ENCODE measurements at regions not wholly inside any gene's neighbourhood (a gene's known extent, or its start where the extent isn't known, plus 50 kb on each side); places are given as distances from the start of the nearest gene placed in this dataset.

DNA sequence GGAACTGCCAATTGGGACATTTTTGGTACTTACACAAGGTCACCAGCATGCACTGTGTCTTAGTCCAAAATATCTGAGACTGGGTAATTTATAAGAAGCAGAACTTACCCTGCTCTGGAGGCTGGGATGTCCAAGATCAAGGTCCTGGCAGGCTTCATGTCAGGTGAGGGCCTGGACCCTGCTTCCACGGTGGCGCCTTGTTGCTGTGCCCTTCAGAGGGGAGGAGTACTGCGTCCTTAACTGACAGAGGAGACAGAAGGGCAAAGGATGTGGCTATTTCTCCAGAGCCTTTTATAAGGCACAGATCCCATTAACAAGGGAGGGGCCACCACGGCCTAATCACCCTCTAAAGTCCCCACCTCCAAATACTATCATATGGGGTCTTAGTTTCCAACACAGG is 178.9 kb downstream of the C16orf95 start:
- Histone ChIP-seq H3K4me3 (ENCODE audit: low read depth, low read length) (no peak overlapping the region), H3K9me3 (ENCODE audit: control insufficient read depth, insufficient read depth, low read depth, low read length) (no peaks in the 10 kb centered on the region), H3K36me3 (ENCODE audit: control insufficient read depth in 2 of 2, insufficient read depth in 1 of 2, low read length in 2 of 2) (no peaks in the 10 kb centered on the region), H3K27ac (ENCODE audit: extremely low read depth, low read depth, low read length) (no peak overlapping the region), H3K4me1 (ENCODE audit: control insufficient read depth, insufficient read depth, low read length) (no peaks in the 10 kb centered on the region)
- TF ChIP-seq ZNF366 (tag by site-specific recombination; conservative IDR thresholded peaks at IDR 0.05) (no peak), OVOL3 (tag by site-specific recombination; IDR thresholded peaks at IDR 0.05) (no peak), ZNF670 (tag by site-specific recombination; IDR thresholded peaks at IDR 0.05; ENCODE audit: low read depth) (no peak), ZNF202 (tag by site-specific recombination; IDR thresholded peaks at IDR 0.05; ENCODE audit: borderline replicate concordance) (no peak), ZNF394 (tag by site-specific recombination; IDR thresholded peaks at IDR 0.05; ENCODE audit: borderline replicate concordance) (no peak), ZNF548 (tag by site-specific recombination; IDR thresholded peaks at IDR 0.05) (no peak), SCRT1 (tag by site-specific recombination; IDR thresholded peaks at IDR 0.05; ENCODE audit: borderline replicate concordance) (no peak), ZNF391 (tag by site-specific recombination; IDR thresholded peaks at IDR 0.05; ENCODE audit: borderline replicate concordance, low read depth) (no peak), ZNF701 (tag by site-specific recombination; IDR thresholded peaks at IDR 0.05) (no peak), ZNF211 (tag by site-specific recombination; IDR thresholded peaks at IDR 0.05; ENCODE audit: low read depth) (no peak), ZNF266 (tag by site-specific recombination; IDR thresholded peaks at IDR 0.05; ENCODE audit: low read depth) (no peak), ZNF24 (tag by site-specific recombination; IDR thresholded peaks at IDR 0.05) (no peak), ZNF248 (tag by site-specific recombination; IDR thresholded peaks at IDR 0.05) (no peak)
- TF ChIP-seq, protein P1, sequence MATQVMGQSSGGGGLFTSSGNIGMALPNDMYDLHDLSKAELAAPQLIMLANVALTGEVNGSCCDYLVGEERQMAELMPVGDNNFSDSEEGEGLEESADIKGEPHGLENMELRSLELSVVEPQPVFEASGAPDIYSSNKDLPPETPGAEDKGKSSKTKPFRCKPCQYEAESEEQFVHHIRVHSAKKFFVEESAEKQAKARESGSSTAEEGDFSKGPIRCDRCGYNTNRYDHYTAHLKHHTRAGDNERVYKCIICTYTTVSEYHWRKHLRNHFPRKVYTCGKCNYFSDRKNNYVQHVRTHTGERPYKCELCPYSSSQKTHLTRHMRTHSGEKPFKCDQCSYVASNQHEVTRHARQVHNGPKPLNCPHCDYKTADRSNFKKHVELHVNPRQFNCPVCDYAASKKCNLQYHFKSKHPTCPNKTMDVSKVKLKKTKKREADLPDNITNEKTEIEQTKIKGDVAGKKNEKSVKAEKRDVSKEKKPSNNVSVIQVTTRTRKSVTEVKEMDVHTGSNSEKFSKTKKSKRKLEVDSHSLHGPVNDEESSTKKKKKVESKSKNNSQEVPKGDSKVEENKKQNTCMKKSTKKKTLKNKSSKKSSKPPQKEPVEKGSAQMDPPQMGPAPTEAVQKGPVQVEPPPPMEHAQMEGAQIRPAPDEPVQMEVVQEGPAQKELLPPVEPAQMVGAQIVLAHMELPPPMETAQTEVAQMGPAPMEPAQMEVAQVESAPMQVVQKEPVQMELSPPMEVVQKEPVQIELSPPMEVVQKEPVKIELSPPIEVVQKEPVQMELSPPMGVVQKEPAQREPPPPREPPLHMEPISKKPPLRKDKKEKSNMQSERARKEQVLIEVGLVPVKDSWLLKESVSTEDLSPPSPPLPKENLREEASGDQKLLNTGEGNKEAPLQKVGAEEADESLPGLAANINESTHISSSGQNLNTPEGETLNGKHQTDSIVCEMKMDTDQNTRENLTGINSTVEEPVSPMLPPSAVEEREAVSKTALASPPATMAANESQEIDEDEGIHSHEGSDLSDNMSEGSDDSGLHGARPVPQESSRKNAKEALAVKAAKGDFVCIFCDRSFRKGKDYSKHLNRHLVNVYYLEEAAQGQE (tag by site-specific recombination; IDR thresholded peaks at IDR 0.05): no peak
- TF ChIP-seq, protein P2, sequence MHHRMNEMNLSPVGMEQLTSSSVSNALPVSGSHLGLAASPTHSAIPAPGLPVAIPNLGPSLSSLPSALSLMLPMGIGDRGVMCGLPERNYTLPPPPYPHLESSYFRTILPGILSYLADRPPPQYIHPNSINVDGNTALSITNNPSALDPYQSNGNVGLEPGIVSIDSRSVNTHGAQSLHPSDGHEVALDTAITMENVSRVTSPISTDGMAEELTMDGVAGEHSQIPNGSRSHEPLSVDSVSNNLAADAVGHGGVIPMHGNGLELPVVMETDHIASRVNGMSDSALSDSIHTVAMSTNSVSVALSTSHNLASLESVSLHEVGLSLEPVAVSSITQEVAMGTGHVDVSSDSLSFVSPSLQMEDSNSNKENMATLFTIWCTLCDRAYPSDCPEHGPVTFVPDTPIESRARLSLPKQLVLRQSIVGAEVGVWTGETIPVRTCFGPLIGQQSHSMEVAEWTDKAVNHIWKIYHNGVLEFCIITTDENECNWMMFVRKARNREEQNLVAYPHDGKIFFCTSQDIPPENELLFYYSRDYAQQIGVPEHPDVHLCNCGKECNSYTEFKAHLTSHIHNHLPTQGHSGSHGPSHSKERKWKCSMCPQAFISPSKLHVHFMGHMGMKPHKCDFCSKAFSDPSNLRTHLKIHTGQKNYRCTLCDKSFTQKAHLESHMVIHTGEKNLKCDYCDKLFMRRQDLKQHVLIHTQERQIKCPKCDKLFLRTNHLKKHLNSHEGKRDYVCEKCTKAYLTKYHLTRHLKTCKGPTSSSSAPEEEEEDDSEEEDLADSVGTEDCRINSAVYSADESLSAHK (tag by site-specific recombination; IDR thresholded peaks at IDR 0.05): no peak
- TF ChIP-seq, protein P3, sequence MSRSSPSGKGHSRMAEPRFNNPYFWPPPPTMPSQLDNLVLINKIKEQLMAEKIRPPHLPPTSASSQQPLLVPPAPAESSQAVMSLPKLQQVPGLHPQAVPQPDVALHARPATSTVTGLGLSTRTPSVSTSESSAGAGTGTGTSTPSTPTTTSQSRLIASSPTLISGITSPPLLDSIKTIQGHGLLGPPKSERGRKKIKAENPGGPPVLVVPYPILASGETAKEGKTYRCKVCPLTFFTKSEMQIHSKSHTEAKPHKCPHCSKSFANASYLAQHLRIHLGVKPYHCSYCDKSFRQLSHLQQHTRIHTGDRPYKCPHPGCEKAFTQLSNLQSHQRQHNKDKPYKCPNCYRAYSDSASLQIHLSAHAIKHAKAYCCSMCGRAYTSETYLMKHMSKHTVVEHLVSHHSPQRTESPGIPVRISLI (tag by site-specific recombination; IDR thresholded peaks at IDR 0.05): no peak
- TF ChIP-seq, protein P4, sequence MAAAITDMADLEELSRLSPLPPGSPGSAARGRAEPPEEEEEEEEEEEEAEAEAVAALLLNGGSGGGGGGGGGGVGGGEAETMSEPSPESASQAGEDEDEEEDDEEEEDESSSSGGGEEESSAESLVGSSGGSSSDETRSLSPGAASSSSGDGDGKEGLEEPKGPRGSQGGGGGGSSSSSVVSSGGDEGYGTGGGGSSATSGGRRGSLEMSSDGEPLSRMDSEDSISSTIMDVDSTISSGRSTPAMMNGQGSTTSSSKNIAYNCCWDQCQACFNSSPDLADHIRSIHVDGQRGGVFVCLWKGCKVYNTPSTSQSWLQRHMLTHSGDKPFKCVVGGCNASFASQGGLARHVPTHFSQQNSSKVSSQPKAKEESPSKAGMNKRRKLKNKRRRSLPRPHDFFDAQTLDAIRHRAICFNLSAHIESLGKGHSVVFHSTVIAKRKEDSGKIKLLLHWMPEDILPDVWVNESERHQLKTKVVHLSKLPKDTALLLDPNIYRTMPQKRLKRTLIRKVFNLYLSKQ (tag by site-specific recombination; IDR thresholded peaks at IDR 0.05; ENCODE audit: borderline replicate concordance): no peak
- ChIA-PET POLR2A (no interaction called here), CTCF (no interaction called here)

DNA sequence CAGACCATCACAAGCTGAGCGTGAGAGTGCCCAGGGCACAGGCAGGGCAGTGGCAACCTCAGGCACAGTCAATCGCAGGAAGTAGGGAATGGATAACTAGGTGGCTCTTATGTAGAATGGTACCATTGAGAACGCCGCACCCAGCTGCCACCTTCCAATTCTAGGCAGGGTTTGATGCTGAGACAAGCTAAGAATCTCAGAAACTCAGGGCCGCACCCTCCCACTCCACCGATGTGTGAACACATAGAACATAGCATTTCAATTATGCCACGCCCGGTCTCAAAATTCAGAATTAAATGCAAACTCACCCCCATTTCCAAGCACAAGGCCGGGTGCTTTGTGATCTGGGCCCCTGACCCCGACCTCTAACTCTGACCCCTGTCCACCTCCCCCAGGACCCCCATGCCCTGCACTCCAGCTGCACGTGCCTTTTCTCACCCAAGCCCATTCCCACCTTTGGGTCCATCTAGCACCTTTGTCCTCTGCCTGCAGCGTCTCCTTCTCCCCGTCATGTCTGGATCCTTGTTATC is 178.4 kb downstream of the C16orf95 start:
- CTCF ChIA-PET: no interaction called here

More for the DNA sequence above, 178.4 kb downstream of the C16orf95 start:
- Histone ChIP-seq H3K27ac (ENCODE audit: extremely low read depth, low read depth, low read length) (no peak overlapping the region), H3K4me3 (ENCODE audit: low read depth, low read length) (no peak overlapping the region), H3K4me1 (ENCODE audit: control insufficient read depth, insufficient read depth, low read length) (no peaks in the 10 kb centered on the region), H3K9me3 (ENCODE audit: control insufficient read depth, insufficient read depth, low read depth, low read length) (no peaks in the 10 kb centered on the region), H3K36me3 (ENCODE audit: control insufficient read depth in 2 of 2, insufficient read depth in 1 of 2, low read length in 2 of 2) (no peaks in the 10 kb centered on the region)
- TF ChIP-seq, protein P5, sequence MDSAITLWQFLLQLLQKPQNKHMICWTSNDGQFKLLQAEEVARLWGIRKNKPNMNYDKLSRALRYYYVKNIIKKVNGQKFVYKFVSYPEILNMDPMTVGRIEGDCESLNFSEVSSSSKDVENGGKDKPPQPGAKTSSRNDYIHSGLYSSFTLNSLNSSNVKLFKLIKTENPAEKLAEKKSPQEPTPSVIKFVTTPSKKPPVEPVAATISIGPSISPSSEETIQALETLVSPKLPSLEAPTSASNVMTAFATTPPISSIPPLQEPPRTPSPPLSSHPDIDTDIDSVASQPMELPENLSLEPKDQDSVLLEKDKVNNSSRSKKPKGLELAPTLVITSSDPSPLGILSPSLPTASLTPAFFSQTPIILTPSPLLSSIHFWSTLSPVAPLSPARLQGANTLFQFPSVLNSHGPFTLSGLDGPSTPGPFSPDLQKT (IDR thresholded peaks at IDR 0.05; ENCODE audit: borderline replicate concordance, low read depth, low read length): no peak
- TF ChIP-seq, protein P6, sequence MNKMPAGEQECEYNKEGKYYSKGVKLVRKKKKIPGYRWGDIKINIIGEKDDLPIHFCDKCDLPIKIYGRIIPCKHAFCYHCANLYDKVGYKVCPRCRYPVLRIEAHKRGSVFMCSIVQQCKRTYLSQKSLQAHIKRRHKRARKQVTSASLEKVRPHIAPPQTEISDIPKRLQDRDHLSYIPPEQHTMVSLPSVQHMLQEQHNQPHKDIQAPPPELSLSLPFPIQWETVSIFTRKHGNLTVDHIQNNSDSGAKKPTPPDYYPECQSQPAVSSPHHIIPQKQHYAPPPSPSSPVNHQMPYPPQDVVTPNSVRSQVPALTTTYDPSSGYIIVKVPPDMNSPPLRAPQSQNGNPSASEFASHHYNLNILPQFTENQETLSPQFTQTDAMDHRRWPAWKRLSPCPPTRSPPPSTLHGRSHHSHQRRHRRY (tag by site-specific recombination; IDR thresholded peaks at IDR 0.05): no peak
- TF ChIP-seq ZNF426 (tag by site-specific recombination; IDR thresholded peaks at IDR 0.05) (no peak), ZNF596 (tag by site-specific recombination; IDR thresholded peaks at IDR 0.05) (no peak), ZNF174 (tag by site-specific recombination; IDR thresholded peaks at IDR 0.05) (no peak)
- POLR2A ChIA-PET: no interaction called here
